WERI-Rb-1 (cell line): ENCODE measurements at regions not wholly inside any gene's neighbourhood (a gene's known extent, or its start where the extent isn't known, plus 50 kb on each side); places are given as distances from the start of the nearest gene placed in this dataset.
"Not testable (repeated sequence)": the region's sequence is repeated elsewhere in the genome, so short reads cannot be mapped to it uniquely, and the experiment has no call there.

Experiments used
- DNase-seq: peaks from one replicate; pipeline ENCODE4 v3.0.0-alpha.2; 2020
- H3K27ac ChIP-seq: fragments of 250-450 bp; sonication (Bioruptor Pico); 2 replicates; pipeline ENCODE4 v1.5.1; 2020; ENCODE audit warnings: mild to moderate bottlenecking, moderate library complexity
- H3K27me3 ChIP-seq: fragments of 250-450 bp; sonication (Bioruptor Pico); 2 replicates; pipeline ENCODE4 v1.5.1; 2021; ENCODE audit warnings: mild to moderate bottlenecking, low read depth, moderate library complexity; ENCODE audit not compliant: insufficient read depth, severe bottlenecking
- H3K36me3 ChIP-seq: fragments of 250-450 bp; sonication (Bioruptor Pico); 2 replicates; pipeline ENCODE4 v1.5.1; 2020; ENCODE audit warnings: mild to moderate bottlenecking, moderate library complexity
- H3K4me3 ChIP-seq: 2 replicates; pipeline ENCODE4 v1.5.1; 2011; ENCODE audit warnings: low read depth, mild to moderate bottlenecking, control low read depth, low read length
- H3K9me3 ChIP-seq: fragments of 250-450 bp; sonication (Bioruptor Pico); 2 replicates; pipeline ENCODE4 v1.5.1; 2021; ENCODE audit warnings: mild to moderate bottlenecking, moderate library complexity; ENCODE audit not compliant: severe bottlenecking
- CTCF ChIP-seq: IDR thresholded peaks from 2 replicates; pipeline ENCODE4 v1.5.1; 2011; ENCODE audit warnings: low read depth, mild to moderate bottlenecking, control low read depth, inconsistent platforms, low read length

GRCh38 chr2:84306361-84306760 is 152.7 kb downstream of the SUCLG1 start:
- Histone ChIP-seq H3K27me3 (no peaks in the 10 kb centered on the region), H3K27ac (no peak overlapping the region), H3K36me3 (no peaks in the 10 kb centered on the region), H3K9me3 (peaks cover 7% of the 10 kb centered on the region), H3K4me3 (no peak overlapping the region)
- TF ChIP-seq CTCF = no peak
- no peak for DNase-seq

- no peaks in the 10 kb centered on the region for H3K36me3 ChIP-seq
- peaks cover 7% of the 10 kb centered on the region for H3K9me3 ChIP-seq
- H3K4me3 ChIP-seq = no peak overlapping the region
- no peaks in the 10 kb centered on the region for H3K27me3 ChIP-seq
- peak; percentile 91 for TF ChIP-seq CTCF
- no peak overlapping the region for H3K27ac ChIP-seq
- DNase-seq = peak; percentile 53
Measured at GRCh38 chr2:84302513-84303412, 156.3 kb downstream of the SUCLG1 start.

DNA sequence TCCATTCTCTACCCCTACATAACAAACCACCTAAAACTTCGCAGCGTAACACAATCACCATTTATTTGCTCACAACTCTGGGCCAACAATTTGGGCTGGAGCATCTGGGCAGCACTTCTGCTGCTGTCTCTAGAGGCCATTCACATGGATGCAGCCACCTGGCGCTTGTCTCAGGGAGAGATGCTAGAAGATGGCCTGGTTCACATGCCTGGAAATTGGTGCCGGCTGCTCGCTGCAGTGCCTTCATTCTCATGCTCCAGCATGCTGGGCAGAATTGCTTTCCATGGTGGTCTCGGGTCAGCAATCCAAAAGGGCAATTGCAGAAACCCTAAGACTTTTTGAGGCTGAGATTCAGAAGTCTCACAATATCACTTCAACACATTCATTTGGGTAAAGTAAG is 157.4 kb downstream of the SUCLG1 start:
- no peak overlapping the region for H3K4me3 ChIP-seq
- no peaks in the 10 kb centered on the region for H3K27me3 ChIP-seq
- peaks cover 7% of the 10 kb centered on the region for H3K9me3 ChIP-seq
- no peak for TF ChIP-seq CTCF
- no peaks in the 10 kb centered on the region for H3K36me3 ChIP-seq
- no peak for DNase-seq
- no peak overlapping the region for H3K27ac ChIP-seq

DNA sequence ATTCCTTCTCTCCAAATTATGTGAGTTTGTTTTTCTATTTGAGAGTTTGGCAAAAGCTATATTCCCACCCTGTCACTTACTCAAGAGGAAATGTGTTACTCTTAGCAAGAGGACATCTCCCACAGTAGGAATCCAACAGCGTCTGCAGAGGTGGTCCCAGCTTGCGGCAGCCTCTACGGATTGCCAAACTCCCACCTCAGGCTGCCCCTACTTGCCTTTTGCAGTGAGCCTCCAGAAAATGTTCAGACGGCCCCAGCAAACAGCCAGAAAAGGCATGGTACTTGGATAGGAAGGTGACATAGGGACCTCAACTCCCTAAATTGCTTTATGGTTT is 158.4 kb downstream of the SUCLG1 start:
- peaks cover 3% of the 10 kb centered on the region for H3K9me3 ChIP-seq
- H3K27me3 ChIP-seq = no peaks in the 10 kb centered on the region
- H3K36me3 ChIP-seq = no peaks in the 10 kb centered on the region
- no peak for DNase-seq
- no peak overlapping the region for H3K27ac ChIP-seq
- no peak overlapping the region for H3K4me3 ChIP-seq
- no peak for TF ChIP-seq CTCF

GRCh38 chr2:84300001-84300695 is 158.9 kb downstream of the SUCLG1 start:
- not testable (repeated sequence) for H3K9me3 ChIP-seq, H3K36me3 ChIP-seq, H3K4me3 ChIP-seq, H3K27ac ChIP-seq, DNase-seq, H3K27me3 ChIP-seq

GRCh38 chr2:84299211-84299775 is 159.8 kb downstream of the SUCLG1 start:
- no peak overlapping the region for H3K4me3 ChIP-seq
- no peak for TF ChIP-seq CTCF

More at GRCh38 chr2:84299211-84299775, 159.8 kb downstream of the SUCLG1 start:
- no peaks in the 10 kb centered on the region for H3K36me3 ChIP-seq
- no peak overlapping the region for H3K27ac ChIP-seq
- H3K9me3 ChIP-seq = no peaks in the 10 kb centered on the region
- no peak for DNase-seq
- no peaks in the 10 kb centered on the region for H3K27me3 ChIP-seq
